ENCODE measurements at regions not wholly inside any gene's neighbourhood (a gene's known extent, or its start where the extent isn't known, plus 50 kb on each side); places are given as distances from the start of the nearest gene placed in this dataset.

DNA sequence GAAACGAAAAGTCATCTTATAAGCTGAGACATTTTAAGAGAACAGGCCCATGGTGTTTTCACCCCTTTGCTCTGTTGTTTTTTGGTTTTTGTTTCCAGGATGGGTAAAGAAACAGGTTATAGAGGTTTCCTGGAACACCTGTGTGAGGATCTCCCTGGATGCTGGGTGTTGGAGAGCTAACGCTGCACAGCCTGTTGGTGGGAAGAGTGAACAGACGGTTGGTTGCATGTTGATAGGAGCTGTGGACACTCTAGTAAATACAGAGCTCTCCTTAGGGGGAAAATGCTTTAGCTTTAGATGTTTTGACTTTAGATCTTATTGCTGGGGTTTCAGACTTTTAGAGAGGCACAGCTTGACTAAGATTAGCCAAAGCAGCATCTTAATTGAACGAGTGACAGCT is 235.2 kb downstream of the SOX4 start:
- no peak for DNase-seq (ENCODE audit: low spot score)

GRCh38 chr6:21829126-21829525 is 235.6 kb downstream of the SOX4 start:
- TF ChIP-seq, protein P1, sequence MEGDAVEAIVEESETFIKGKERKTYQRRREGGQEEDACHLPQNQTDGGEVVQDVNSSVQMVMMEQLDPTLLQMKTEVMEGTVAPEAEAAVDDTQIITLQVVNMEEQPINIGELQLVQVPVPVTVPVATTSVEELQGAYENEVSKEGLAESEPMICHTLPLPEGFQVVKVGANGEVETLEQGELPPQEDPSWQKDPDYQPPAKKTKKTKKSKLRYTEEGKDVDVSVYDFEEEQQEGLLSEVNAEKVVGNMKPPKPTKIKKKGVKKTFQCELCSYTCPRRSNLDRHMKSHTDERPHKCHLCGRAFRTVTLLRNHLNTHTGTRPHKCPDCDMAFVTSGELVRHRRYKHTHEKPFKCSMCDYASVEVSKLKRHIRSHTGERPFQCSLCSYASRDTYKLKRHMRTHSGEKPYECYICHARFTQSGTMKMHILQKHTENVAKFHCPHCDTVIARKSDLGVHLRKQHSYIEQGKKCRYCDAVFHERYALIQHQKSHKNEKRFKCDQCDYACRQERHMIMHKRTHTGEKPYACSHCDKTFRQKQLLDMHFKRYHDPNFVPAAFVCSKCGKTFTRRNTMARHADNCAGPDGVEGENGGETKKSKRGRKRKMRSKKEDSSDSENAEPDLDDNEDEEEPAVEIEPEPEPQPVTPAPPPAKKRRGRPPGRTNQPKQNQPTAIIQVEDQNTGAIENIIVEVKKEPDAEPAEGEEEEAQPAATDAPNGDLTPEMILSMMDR (IDR thresholded peaks at IDR 0.05; ENCODE audit: extremely low read depth, missing control alignments) = no peak
- DNase-seq (ENCODE audit: low spot score) = no peak

More for the DNA sequence above, 235.2 kb downstream of the SOX4 start:
- TF ChIP-seq, protein P1 (IDR thresholded peaks at IDR 0.05; ENCODE audit: extremely low read depth, missing control alignments) = no peak

GRCh38 chr6:21831521-21832291 is 238.2 kb downstream of the SOX4 start:
- DNase-seq (ENCODE audit: low spot score) = no peak
- TF ChIP-seq, protein P1 (IDR thresholded peaks at IDR 0.05; ENCODE audit: extremely low read depth, missing control alignments) = no peak

GRCh38 chr6:21836277-21836676 is 242.7 kb downstream of the SOX4 start:
- DNase-seq (ENCODE audit: low spot score) = no peak
- TF ChIP-seq, protein P1 (IDR thresholded peaks at IDR 0.05; ENCODE audit: extremely low read depth, missing control alignments) = no peak

GRCh38 chr6:21836772-21837425 is 243.3 kb downstream of the SOX4 start:
- TF ChIP-seq, protein P1 (IDR thresholded peaks at IDR 0.05; ENCODE audit: extremely low read depth, missing control alignments) = no peak
- no peak for DNase-seq (ENCODE audit: low spot score)

GRCh38 chr6:21840428-21840827 is 246.9 kb downstream of the SOX4 start:
- no peak for DNase-seq (ENCODE audit: low spot score)

More at GRCh38 chr6:21840428-21840827, 246.9 kb downstream of the SOX4 start:
- TF ChIP-seq, protein P1 (IDR thresholded peaks at IDR 0.05; ENCODE audit: extremely low read depth, missing control alignments) = no peak
